Ovary (tissue), 7 donors: ENCODE measurements at regions not wholly inside any gene's neighbourhood (a gene's known extent, or its start where the extent isn't known, plus 50 kb on each side); places are given as distances from the start of the nearest gene placed in this dataset.
"Not testable (repeated sequence)": the region's sequence is repeated elsewhere in the genome, so short reads cannot be mapped to it uniquely, and the experiment has no call there.

Experiments used
- DNase-seq, 5 donors: peaks; one replicate each; pipeline ENCODE4 v3.0.0-alpha.2; 2019 to 2020
- H3K27ac ChIP-seq, 2 donors: fragments of 200-600 bp; one replicate each; pipeline versions ENCODE4 v1.5.1 to v1.8.0; 2019 to 2022
- H3K27me3 ChIP-seq: fragments of 200-600 bp; one replicate; pipeline ENCODE4 v1.8.0; 2022
- H3K36me3 ChIP-seq: fragments of 200-600 bp; sonication (generic); one replicate; pipeline ENCODE4 v1.5.1; 2019
- H3K4me1 ChIP-seq: one replicate; pipeline ENCODE4 v1.8.1; 2013; ENCODE audit warnings: mild to moderate bottlenecking, moderate library complexity; ENCODE audit not compliant: insufficient read depth
- H3K4me3 ChIP-seq: fragments of 200-600 bp; sonication (generic); one replicate; pipeline ENCODE4 v1.5.1; 2017
- H3K9me3 ChIP-seq, 2 donors: fragments of 200-600 bp in 1 of 2; sonication (generic) in 1 of 2; one replicate each; pipeline versions ENCODE4 v1.5.1 to v1.8.1; 2013 to 2019; ENCODE audit warnings: mild to moderate bottlenecking in 1 of 2, moderate library complexity in 1 of 2
- CTCF ChIP-seq, 3 donors: fragments of 450-650 bp in 2 of 3; fragments of 200-600 bp in 1 of 3; IDR thresholded peaks; one replicate each; pipeline versions ENCODE4 v1.5.1 to v1.8.0; 2016 to 2022; ENCODE audit warnings: antibody characterized with exemption in 3 of 3, mild to moderate bottlenecking in 1 of 3
- EP300 ChIP-seq: sonication (generic); formaldehyde crosslinking; IDR thresholded peaks from one replicate; pipeline ENCODE4 v1.6.1; 2017; ENCODE audit warnings: antibody characterized with exemption
- POLR2A ChIP-seq: fragments of 450-650 bp; IDR thresholded peaks from one replicate; pipeline ENCODE4 v1.6.1; 2017; ENCODE audit warnings: antibody characterized with exemption, mild to moderate bottlenecking, moderate library complexity
- WGBS, 3 donors: extraction: QIAGEN DNeasy Blood & Tissue Kit in 1 of 3; methylation state at CpG; one replicate each; pipeline versions ENCODE4 v1.1.5 to v1.1.7; 2013 to 2017; 5-methylcytosine and 5-hydroxymethylcytosine counted together
- intact Hi-C, 4 donors: fragments of 100-400 bp; cut with DNase I; formaldehyde crosslinking; loops; one replicate each; pipeline versions ENCODE4 v1.11.0 to v1.15.1; 2022 to 2023
- donor health status: DM: no; HTN: no; CAD: no; lungs with moderate emphysema.
- donor health status: DM: no; HTN: no; CAD: no.
- donor health status: Bipolar disorder and iron deficiency.
- donor health status: DM: no; HTN: no; CAD: no.
- donor health status: DM: yes; HTN: yes; CAD: no.

GRCh38 chrX:964831-965416, 247.5 kb downstream of the CRLF2 start:
- H3K4me1 ChIP-seq: no peaks in the 10 kb centered on the region
- TF ChIP-seq CTCF (IDR thresholded peaks at IDR 0.05): no peak
- no peak for TF ChIP-seq EP300
- no peak for TF ChIP-seq POLR2A
- no peak overlapping the region for H3K27ac ChIP-seq
- H3K4me3 ChIP-seq: no peak overlapping the region
- DNase-seq: no peak
- intact Hi-C loops: no loop called here
- WGBS, 3 donors: 21 to 24% (median 23%) methylated on average over 10 of the region's 10 CpGs
- H3K27me3 ChIP-seq: no peaks in the 10 kb centered on the region
- no peaks in the 10 kb centered on the region for H3K36me3 ChIP-seq
- no peaks in the 10 kb centered on the region for H3K9me3 ChIP-seq

- WGBS, 3 donors: 25 to 35% (median 29%) methylated on average over 8 of the region's 8 CpGs
- no peaks in the 10 kb centered on the region for H3K27me3 ChIP-seq
- H3K4me1 ChIP-seq: no peaks in the 10 kb centered on the region
- H3K36me3 ChIP-seq: no peaks in the 10 kb centered on the region
- intact Hi-C loops: no loop called here
- no peak for DNase-seq
- no peak for TF ChIP-seq POLR2A
- TF ChIP-seq EP300: no peak
- no peak for TF ChIP-seq CTCF (IDR thresholded peaks at IDR 0.05)
- no peaks in the 10 kb centered on the region for H3K9me3 ChIP-seq
- no peak overlapping the region for H3K27ac ChIP-seq
- H3K4me3 ChIP-seq: no peak overlapping the region
Measured at GRCh38 chrX:960821-961220, 251.6 kb downstream of the CRLF2 start.

- intact Hi-C loops: no loop called here
- no peaks in the 10 kb centered on the region for H3K27me3 ChIP-seq
Measured at GRCh38 chrX:959595-959994, 252.9 kb downstream of the CRLF2 start.

GRCh38 chrX:955168-955781, 257.2 kb downstream of the CRLF2 start:
- WGBS, 3 donors: 67 to 72% (median 70%) methylated on average over 1 of the region's 1 CpG
- DNase-seq, H3K9me3 ChIP-seq, intact Hi-C loops, H3K36me3 ChIP-seq, H3K4me1 ChIP-seq, H3K4me3 ChIP-seq, H3K27me3 ChIP-seq, H3K27ac ChIP-seq: not testable (repeated sequence)

More at GRCh38 chrX:959595-959994, 252.9 kb downstream of the CRLF2 start:
- H3K4me3 ChIP-seq: no peak overlapping the region
- H3K9me3 ChIP-seq: no peaks in the 10 kb centered on the region
- TF ChIP-seq EP300 (no peak), POLR2A (no peak), CTCF (IDR thresholded peaks at IDR 0.05) (no peak)
- no peaks in the 10 kb centered on the region for H3K36me3 ChIP-seq
- no peak for DNase-seq
- 61 to 63% (median 61%) methylated on average over 10 of the region's 10 CpGs for WGBS, 3 donors
- H3K27ac ChIP-seq: no peak overlapping the region
- H3K4me1 ChIP-seq: no peaks in the 10 kb centered on the region

GRCh38 chrX:953879-954482, 258.5 kb downstream of the CRLF2 start:
- H3K27me3 ChIP-seq: no peaks in the 10 kb centered on the region
- H3K9me3 ChIP-seq: no peaks in the 10 kb centered on the region
- no peak for TF ChIP-seq POLR2A
- no peak for TF ChIP-seq EP300
- no peak for TF ChIP-seq CTCF (IDR thresholded peaks at IDR 0.05)
- intact Hi-C loops: no loop called here
- no peak overlapping the region for H3K4me3 ChIP-seq
- no peaks in the 10 kb centered on the region for H3K4me1 ChIP-seq
- DNase-seq: no peak
- no peak overlapping the region for H3K27ac ChIP-seq
- no peaks in the 10 kb centered on the region for H3K36me3 ChIP-seq
